ENCODE measurements at regions not wholly inside any gene's neighbourhood (a gene's known extent, or its start where the extent isn't known, plus 50 kb on each side); places are given as distances from the start of the nearest gene placed in this dataset.

DNA sequence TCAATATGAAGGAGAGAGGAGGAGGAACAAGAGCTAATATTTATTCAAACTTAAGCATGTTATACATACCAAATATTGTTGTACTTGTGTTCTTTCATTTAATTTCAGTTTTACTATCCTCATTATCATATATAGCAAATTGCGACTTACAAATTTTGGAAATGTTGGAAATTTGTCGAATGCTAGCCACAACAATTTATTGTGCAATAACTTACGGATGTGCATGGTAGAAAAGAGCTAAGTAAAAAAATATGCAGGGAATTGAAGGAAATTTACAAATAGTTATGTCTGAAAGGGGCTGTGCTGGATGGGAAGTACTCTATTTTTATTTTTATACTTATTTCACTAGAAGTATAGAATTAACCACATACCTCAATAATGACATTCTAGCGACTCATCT lies 376.3 kb downstream of the PCDH20 start:
- TF ChIP-seq POLR2A (IDR thresholded peaks at IDR 0.05), result no peak
- TF ChIP-seq, protein P1, sequence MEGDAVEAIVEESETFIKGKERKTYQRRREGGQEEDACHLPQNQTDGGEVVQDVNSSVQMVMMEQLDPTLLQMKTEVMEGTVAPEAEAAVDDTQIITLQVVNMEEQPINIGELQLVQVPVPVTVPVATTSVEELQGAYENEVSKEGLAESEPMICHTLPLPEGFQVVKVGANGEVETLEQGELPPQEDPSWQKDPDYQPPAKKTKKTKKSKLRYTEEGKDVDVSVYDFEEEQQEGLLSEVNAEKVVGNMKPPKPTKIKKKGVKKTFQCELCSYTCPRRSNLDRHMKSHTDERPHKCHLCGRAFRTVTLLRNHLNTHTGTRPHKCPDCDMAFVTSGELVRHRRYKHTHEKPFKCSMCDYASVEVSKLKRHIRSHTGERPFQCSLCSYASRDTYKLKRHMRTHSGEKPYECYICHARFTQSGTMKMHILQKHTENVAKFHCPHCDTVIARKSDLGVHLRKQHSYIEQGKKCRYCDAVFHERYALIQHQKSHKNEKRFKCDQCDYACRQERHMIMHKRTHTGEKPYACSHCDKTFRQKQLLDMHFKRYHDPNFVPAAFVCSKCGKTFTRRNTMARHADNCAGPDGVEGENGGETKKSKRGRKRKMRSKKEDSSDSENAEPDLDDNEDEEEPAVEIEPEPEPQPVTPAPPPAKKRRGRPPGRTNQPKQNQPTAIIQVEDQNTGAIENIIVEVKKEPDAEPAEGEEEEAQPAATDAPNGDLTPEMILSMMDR (IDR thresholded peaks at IDR 0.05), result no peak
- intact Hi-C loops (cut with DNase I; ENCODE audit: low total_unique reads), result no loop called here
- no peak overlapping the region for H3K4me3 ChIP-seq (ENCODE audit: low read depth, poor library complexity, severe bottlenecking)
- WGBS, 2 donors, result 82 to 84% methylated on average over 4 of the region's 4 CpGs
- no peak for DNase-seq (ENCODE audit: low spot score in 2 of 2)

DNA sequence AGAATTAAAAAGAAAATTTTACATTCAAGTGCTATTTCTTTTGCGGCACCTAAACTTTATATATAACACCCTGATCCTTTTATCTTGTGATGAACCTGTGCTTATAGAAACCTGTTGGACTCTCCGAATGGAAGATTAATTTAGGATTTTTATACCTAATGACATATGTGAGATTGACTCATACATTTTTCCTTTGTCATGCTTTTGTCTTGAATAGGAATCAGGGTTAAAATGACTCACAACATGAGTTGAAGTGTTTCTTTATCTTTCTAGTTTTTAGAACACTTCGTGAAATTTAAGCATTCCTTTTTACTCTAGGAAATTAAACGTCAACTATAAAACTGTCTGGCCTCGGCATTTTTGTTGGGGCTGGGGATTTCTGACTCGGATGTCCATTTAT lies 378.9 kb downstream of the PCDH20 start:
- 80 to 82% methylated on average over 6 of the region's 6 CpGs for WGBS, 2 donors
- intact Hi-C loops (cut with DNase I; ENCODE audit: low total_unique reads), result no loop called here
- H3K4me3 ChIP-seq (ENCODE audit: low read depth, poor library complexity, severe bottlenecking), result no peak overlapping the region
- no peak for DNase-seq (ENCODE audit: low spot score in 2 of 2)
- no peak for TF ChIP-seq POLR2A (IDR thresholded peaks at IDR 0.05)
- TF ChIP-seq, protein P1 (IDR thresholded peaks at IDR 0.05), result no peak

DNA sequence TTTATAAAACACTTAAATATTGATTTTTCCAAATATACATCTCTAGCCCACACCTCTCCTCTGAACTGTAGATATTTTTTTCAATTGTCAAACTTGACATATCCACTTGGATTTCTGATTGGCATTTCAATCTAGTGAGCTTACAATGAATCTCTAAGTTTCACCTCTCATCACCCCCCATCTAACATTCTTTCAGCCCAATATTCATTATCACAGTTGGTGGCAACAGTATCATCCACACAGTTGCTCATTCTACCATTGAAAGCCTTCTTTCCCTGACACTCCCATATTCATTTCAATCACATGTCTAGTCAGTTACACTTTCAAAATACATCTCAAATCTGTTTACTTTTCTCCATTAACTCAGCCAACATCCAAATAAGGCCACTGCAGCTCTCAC lies 385.2 kb downstream of the PCDH20 start:
- TF ChIP-seq, protein P1 (IDR thresholded peaks at IDR 0.05), result no peak
- TF ChIP-seq POLR2A (IDR thresholded peaks at IDR 0.05), result no peak
- H3K4me3 ChIP-seq (ENCODE audit: low read depth, poor library complexity, severe bottlenecking), result no peak overlapping the region
- intact Hi-C loops (cut with DNase I; ENCODE audit: low total_unique reads), result no loop called here
- DNase-seq (ENCODE audit: low spot score in 2 of 2), result no peak

DNA sequence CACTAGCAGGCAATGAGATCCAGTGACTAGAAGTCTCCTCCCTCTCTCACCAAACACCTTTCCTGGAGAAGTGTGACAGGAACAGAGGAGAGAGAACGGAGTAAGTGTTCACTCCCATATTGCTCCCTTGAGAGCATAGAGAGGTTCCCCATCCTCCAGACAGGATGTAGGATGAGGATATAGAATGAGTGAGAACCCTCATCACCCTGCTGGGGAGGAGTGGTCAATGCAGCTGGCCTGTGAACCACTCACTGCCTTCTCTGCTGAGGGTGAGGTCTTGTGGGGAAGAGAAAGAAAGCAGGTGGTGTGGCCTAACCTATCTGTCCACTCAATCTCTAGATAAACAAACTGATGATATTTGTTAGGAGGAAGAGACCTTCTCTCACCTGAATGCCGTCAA lies 386.6 kb downstream of the PCDH20 start:
- H3K4me3 ChIP-seq (ENCODE audit: low read depth, poor library complexity, severe bottlenecking), result no peak overlapping the region
- no peak for TF ChIP-seq POLR2A (IDR thresholded peaks at IDR 0.05)
- TF ChIP-seq, protein P1 (IDR thresholded peaks at IDR 0.05), result no peak
- no peak for DNase-seq (ENCODE audit: low spot score in 2 of 2)
- intact Hi-C loops (cut with DNase I; ENCODE audit: low total_unique reads), result no loop called here
- 74 to 79% methylated on average over 2 of the region's 2 CpGs for WGBS, 2 donors

DNA sequence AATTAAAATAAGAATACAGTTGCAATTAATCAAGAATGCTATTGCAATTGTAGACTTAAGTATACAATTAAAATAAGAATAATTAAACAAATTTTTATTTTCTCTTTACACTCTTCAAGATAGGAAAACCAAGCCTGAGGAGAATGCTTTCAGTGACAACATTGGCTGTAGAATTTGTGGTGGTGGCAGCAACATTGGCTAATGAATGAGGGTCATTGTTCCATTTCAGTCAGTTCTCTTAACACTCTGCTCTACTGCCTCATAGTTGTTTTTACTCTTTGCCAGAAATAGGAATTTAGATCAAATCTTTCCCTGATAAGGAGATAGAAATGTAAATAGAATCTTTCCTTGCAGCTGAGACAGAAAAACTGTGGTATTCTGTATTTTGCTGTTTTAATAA lies 391.6 kb downstream of the PCDH20 start:
- no peak overlapping the region for H3K4me3 ChIP-seq (ENCODE audit: low read depth, poor library complexity, severe bottlenecking)
- TF ChIP-seq, protein P1 (IDR thresholded peaks at IDR 0.05), result no peak
- TF ChIP-seq POLR2A (IDR thresholded peaks at IDR 0.05), result no peak
- no peak for DNase-seq (ENCODE audit: low spot score in 2 of 2)
- intact Hi-C loops (cut with DNase I; ENCODE audit: low total_unique reads), result no loop called here

DNA sequence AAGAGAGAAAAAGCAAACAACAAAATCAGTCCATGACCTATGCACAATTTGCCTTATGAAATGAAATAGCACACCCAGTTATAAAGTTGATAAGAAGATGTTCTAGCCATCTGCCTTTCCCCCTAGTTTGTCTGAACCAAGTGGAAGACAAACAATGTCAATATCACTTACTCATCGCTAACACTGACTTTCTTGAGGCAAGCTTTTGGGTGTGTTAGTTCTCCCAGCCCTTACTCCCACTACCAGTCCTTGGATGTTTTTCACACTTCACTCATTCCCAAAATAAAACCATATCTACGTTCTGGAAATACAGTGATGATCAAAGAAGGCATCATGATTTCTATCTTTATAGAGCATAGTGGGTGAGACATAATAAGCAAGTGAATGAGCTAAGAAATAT lies 393.8 kb downstream of the PCDH20 start:
- intact Hi-C loops (cut with DNase I; ENCODE audit: low total_unique reads), result no loop called here
- 70 to 76% methylated on average over 2 of the region's 2 CpGs for WGBS, 2 donors
- DNase-seq (ENCODE audit: low spot score in 2 of 2), result no peak
- no peak for TF ChIP-seq POLR2A (IDR thresholded peaks at IDR 0.05)
- TF ChIP-seq, protein P1 (IDR thresholded peaks at IDR 0.05), result no peak
- no peak overlapping the region for H3K4me3 ChIP-seq (ENCODE audit: low read depth, poor library complexity, severe bottlenecking)
